ENCODE measurements at regions not wholly inside any gene's neighbourhood (a gene's known extent, or its start where the extent isn't known, plus 50 kb on each side); places are given as distances from the start of the nearest gene placed in this dataset.

- no peaks in the 10 kb centered on the region for H3F3A ChIP-seq (ENCODE audit: insufficient read depth)
- in situ Hi-C loops (cut with MboI): no loop called here
- H3K9ac ChIP-seq: no peak overlapping the region
- H3K4me2 ChIP-seq (ENCODE audit: unreplicated experiment): no peak overlapping the region
- no peak overlapping the region for H3K4me3 ChIP-seq
- TF ChIP-seq EZH2 (IDR thresholded peaks at IDR 0.05; ENCODE audit: insufficient read depth, poor library complexity, severe bottlenecking) (no peak), EZH2phosphoT487 (IDR thresholded peaks at IDR 0.05; ENCODE audit: insufficient read depth, low read depth) (no peak)
- no peak overlapping the region for H2AFZ ChIP-seq
- no peaks in the 10 kb centered on the region for H3K9me2 ChIP-seq (ENCODE audit: insufficient read depth)
- no peaks in the 10 kb centered on the region for H3K79me2 ChIP-seq (ENCODE audit: insufficient read depth)
- H3K36me3 ChIP-seq (ENCODE audit: low read depth): no peaks in the 10 kb centered on the region
- H4K20me1 ChIP-seq (ENCODE audit: insufficient read depth): no peaks in the 10 kb centered on the region
- H3K4me1 ChIP-seq (ENCODE audit: insufficient read depth): no peaks in the 10 kb centered on the region
- DNase-seq: no peak
- H3K27me3 ChIP-seq (replicated peaks; ENCODE audit: insufficient read depth): no peaks in the 10 kb centered on the region
- no peaks in the 10 kb centered on the region for H3K9me3 ChIP-seq (ENCODE audit: low read depth)
- H3K27ac ChIP-seq: no peak overlapping the region
Observed at GRCh38 chr4:71938776-71939175, 93.0 kb upstream of the NPFFR2 start.

- TF ChIP-seq EZH2 (IDR thresholded peaks at IDR 0.05; ENCODE audit: insufficient read depth, poor library complexity, severe bottlenecking) (no peak), EZH2phosphoT487 (IDR thresholded peaks at IDR 0.05; ENCODE audit: insufficient read depth, low read depth) (no peak)
- DNase-seq: peak; percentile 51
- Histone ChIP-seq H2AFZ (no peak overlapping the region), H3K4me3 (no peak overlapping the region), H3K9me3 (ENCODE audit: low read depth) (no peaks in the 10 kb centered on the region), H3K4me2 (ENCODE audit: unreplicated experiment) (no peak overlapping the region), H3F3A (ENCODE audit: insufficient read depth) (no peaks in the 10 kb centered on the region), H3K27ac (no peak overlapping the region), H3K9ac (no peak overlapping the region), H3K4me1 (ENCODE audit: insufficient read depth) (no peaks in the 10 kb centered on the region), H3K27me3 (replicated peaks; ENCODE audit: insufficient read depth) (no peaks in the 10 kb centered on the region), H3K36me3 (ENCODE audit: low read depth) (no peaks in the 10 kb centered on the region), H3K9me2 (ENCODE audit: insufficient read depth) (no peaks in the 10 kb centered on the region), H3K79me2 (ENCODE audit: insufficient read depth) (no peaks in the 10 kb centered on the region), H4K20me1 (ENCODE audit: insufficient read depth) (no peaks in the 10 kb centered on the region)
- 19 to 33% methylated on average over 1 of the region's 1 CpG for WGBS, 2 experiments (ENCODE audit: low coverage in 1 of 2, low lambda C conversion rate in 2 of 2, missing lambda C conversion rate in 2 of 2)
- in situ Hi-C loops (cut with MboI): no loop called here
Observed at GRCh38 chr4:71941001-71941400, 90.8 kb upstream of the NPFFR2 start.

GRCh38 chr4:71944956-71945355 is 86.8 kb upstream of the NPFFR2 start:
- no peak overlapping the region for H3K9ac ChIP-seq
- no peaks in the 10 kb centered on the region for H3K9me2 ChIP-seq (ENCODE audit: insufficient read depth)
- 11 to 17% methylated on average over 2 of the region's 2 CpGs for WGBS, 2 experiments (ENCODE audit: low coverage in 1 of 2, low lambda C conversion rate in 2 of 2, missing lambda C conversion rate in 2 of 2)
- no peak overlapping the region for H2AFZ ChIP-seq
- no peak overlapping the region for H3K4me3 ChIP-seq
- H3K4me1 ChIP-seq (ENCODE audit: insufficient read depth): no peaks in the 10 kb centered on the region
- H3K27ac ChIP-seq: no peak overlapping the region
- H3F3A ChIP-seq (ENCODE audit: insufficient read depth): no peaks in the 10 kb centered on the region
- H4K20me1 ChIP-seq (ENCODE audit: insufficient read depth): no peaks in the 10 kb centered on the region
- in situ Hi-C loops (cut with MboI): no loop called here
- peak; percentile 1 for DNase-seq
- no peaks in the 10 kb centered on the region for H3K27me3 ChIP-seq (replicated peaks; ENCODE audit: insufficient read depth)
- H3K36me3 ChIP-seq (ENCODE audit: low read depth): no peaks in the 10 kb centered on the region
- no peak overlapping the region for H3K4me2 ChIP-seq (ENCODE audit: unreplicated experiment)
- no peak for TF ChIP-seq EZH2phosphoT487 (IDR thresholded peaks at IDR 0.05; ENCODE audit: insufficient read depth, low read depth)
- TF ChIP-seq EZH2 (IDR thresholded peaks at IDR 0.05; ENCODE audit: insufficient read depth, poor library complexity, severe bottlenecking): no peak
- no peaks in the 10 kb centered on the region for H3K9me3 ChIP-seq (ENCODE audit: low read depth)
- no peaks in the 10 kb centered on the region for H3K79me2 ChIP-seq (ENCODE audit: insufficient read depth)

- H3F3A ChIP-seq (ENCODE audit: insufficient read depth): no peaks in the 10 kb centered on the region
- H3K9me2 ChIP-seq (ENCODE audit: insufficient read depth): no peaks in the 10 kb centered on the region
- in situ Hi-C loops (cut with MboI): no loop called here
- no peak for DNase-seq
- H3K4me2 ChIP-seq (ENCODE audit: unreplicated experiment): no peak overlapping the region
- WGBS, 2 experiments (ENCODE audit: low coverage in 1 of 2, low lambda C conversion rate in 2 of 2, missing lambda C conversion rate in 2 of 2): 0 to 3% methylated on average over 2 of the region's 2 CpGs
- H3K9me3 ChIP-seq (ENCODE audit: low read depth): no peaks in the 10 kb centered on the region
- no peaks in the 10 kb centered on the region for H4K20me1 ChIP-seq (ENCODE audit: insufficient read depth)
- H3K27me3 ChIP-seq (replicated peaks; ENCODE audit: insufficient read depth): no peaks in the 10 kb centered on the region
- H2AFZ ChIP-seq: no peak overlapping the region
- no peaks in the 10 kb centered on the region for H3K36me3 ChIP-seq (ENCODE audit: low read depth)
- no peak overlapping the region for H3K9ac ChIP-seq
- no peak overlapping the region for H3K27ac ChIP-seq
- H3K4me1 ChIP-seq (ENCODE audit: insufficient read depth): no peaks in the 10 kb centered on the region
- H3K4me3 ChIP-seq: no peak overlapping the region
- no peaks in the 10 kb centered on the region for H3K79me2 ChIP-seq (ENCODE audit: insufficient read depth)
- no peak for TF ChIP-seq EZH2 (IDR thresholded peaks at IDR 0.05; ENCODE audit: insufficient read depth, poor library complexity, severe bottlenecking)
- no peak for TF ChIP-seq EZH2phosphoT487 (IDR thresholded peaks at IDR 0.05; ENCODE audit: insufficient read depth, low read depth)
Observed at GRCh38 chr4:71945791-71946190, 86.0 kb upstream of the NPFFR2 start.

GRCh38 chr4:71958978-71959377 is 72.8 kb upstream of the NPFFR2 start:
- H3K4me1 ChIP-seq (ENCODE audit: insufficient read depth): no peaks in the 10 kb centered on the region
- no peak overlapping the region for H3K9ac ChIP-seq
- no peaks in the 10 kb centered on the region for H3K79me2 ChIP-seq (ENCODE audit: insufficient read depth)
- no peaks in the 10 kb centered on the region for H3F3A ChIP-seq (ENCODE audit: insufficient read depth)
- no peaks in the 10 kb centered on the region for H3K9me3 ChIP-seq (ENCODE audit: low read depth)
- WGBS, 2 experiments (ENCODE audit: low coverage in 1 of 2, low lambda C conversion rate in 2 of 2, missing lambda C conversion rate in 2 of 2): 2 to 4% methylated on average over 2 of the region's 2 CpGs
- H2AFZ ChIP-seq: no peak overlapping the region
- no peaks in the 10 kb centered on the region for H3K27me3 ChIP-seq (replicated peaks; ENCODE audit: insufficient read depth)
- H3K36me3 ChIP-seq (ENCODE audit: low read depth): no peaks in the 10 kb centered on the region
- DNase-seq: no peak
- H3K4me3 ChIP-seq: no peak overlapping the region
- in situ Hi-C loops (cut with MboI): no loop called here
- no peaks in the 10 kb centered on the region for H3K9me2 ChIP-seq (ENCODE audit: insufficient read depth)
- H3K27ac ChIP-seq: no peak overlapping the region
- H4K20me1 ChIP-seq (ENCODE audit: insufficient read depth): no peaks in the 10 kb centered on the region
- TF ChIP-seq EZH2 (IDR thresholded peaks at IDR 0.05; ENCODE audit: insufficient read depth, poor library complexity, severe bottlenecking): no peak
- no peak overlapping the region for H3K4me2 ChIP-seq (ENCODE audit: unreplicated experiment)
